HG02943 (cell line): ENCODE measurements at regions not wholly inside any gene's neighbourhood (a gene's known extent, or its start where the extent isn't known, plus 50 kb on each side); places are given as distances from the start of the nearest gene placed in this dataset.

ENCODE experiments used
- ATAC-seq: cut with Tn5 transposase; IDR thresholded peaks from one replicate; pipeline ENCODE4 v1.9.1; 2021; ENCODE audit warnings: mild to moderate bottlenecking, low read depth, moderate library complexity; ENCODE audit not compliant: unreplicated experiment

GRCh38 chr9:109937861-109938453 is 158.0 kb downstream of the PALM2AKAP2 start:
- no peak for ATAC-seq

- ATAC-seq = no peak
Observed at GRCh38 chr9:109939698-109940342, 159.8 kb downstream of the PALM2AKAP2 start.

GRCh38 chr9:109940561-109940960 is 160.6 kb downstream of the PALM2AKAP2 start:
- ATAC-seq = no peak

DNA sequence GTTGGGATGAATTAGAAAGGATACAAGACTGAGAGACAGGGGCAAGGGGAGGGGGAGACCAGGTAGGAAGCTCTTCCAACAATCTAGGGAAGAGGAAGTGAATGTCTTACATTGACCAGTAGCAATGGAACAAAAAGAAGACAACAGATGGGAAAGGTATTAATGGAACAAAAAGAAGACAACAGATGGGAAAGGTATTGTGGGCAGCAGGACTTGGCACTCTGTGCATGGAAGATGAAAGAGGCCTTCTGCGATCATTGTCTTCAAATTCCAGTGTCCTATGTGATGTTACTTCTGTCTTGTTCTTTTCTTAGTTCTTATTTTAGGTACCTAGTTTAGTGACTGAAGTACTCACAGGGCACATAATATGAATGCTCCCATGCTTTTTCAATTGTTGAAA is 161.8 kb downstream of the PALM2AKAP2 start:
- no peak for ATAC-seq

GRCh38 chr9:109945573-109945972 is 165.6 kb downstream of the PALM2AKAP2 start:
- ATAC-seq = no peak

GRCh38 chr9:109948453-109948852 is 168.5 kb downstream of the PALM2AKAP2 start:
- ATAC-seq = no peak

DNA sequence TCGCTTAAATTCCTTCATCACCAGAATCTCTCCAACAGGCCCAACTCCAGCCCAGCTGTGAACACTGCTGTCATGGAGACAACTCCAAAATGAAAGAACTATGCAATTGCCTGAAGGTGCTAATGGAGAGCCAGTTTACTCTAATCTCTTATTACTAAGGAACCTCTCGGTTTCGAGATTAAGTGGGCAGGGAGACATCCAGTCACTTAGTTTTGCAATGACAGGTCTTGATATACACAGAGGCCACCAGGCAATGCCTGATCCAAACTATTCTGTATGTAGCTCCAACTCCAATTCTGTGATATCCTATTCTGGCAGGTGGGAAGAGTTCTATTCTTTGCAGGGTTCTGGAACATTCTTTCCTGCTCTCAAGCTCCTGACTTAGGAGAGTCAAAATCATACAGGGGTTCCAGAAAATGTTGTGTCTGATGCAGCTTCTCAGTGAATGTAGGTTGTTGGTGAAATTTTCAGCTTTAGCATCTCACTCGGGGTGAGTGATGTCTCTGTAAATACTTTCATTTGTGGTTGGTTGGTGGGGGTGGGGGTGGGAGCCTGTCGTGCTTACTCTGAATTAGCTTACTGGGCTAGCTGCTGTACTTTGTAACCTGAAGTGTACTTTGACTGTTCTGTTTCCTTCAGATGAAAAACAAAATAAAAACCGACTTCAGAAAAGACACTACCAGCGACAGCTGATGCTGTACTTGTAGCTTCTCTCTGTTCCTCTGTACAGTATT is 170.9 kb downstream of the PALM2AKAP2 start:
- no peak for ATAC-seq

DNA sequence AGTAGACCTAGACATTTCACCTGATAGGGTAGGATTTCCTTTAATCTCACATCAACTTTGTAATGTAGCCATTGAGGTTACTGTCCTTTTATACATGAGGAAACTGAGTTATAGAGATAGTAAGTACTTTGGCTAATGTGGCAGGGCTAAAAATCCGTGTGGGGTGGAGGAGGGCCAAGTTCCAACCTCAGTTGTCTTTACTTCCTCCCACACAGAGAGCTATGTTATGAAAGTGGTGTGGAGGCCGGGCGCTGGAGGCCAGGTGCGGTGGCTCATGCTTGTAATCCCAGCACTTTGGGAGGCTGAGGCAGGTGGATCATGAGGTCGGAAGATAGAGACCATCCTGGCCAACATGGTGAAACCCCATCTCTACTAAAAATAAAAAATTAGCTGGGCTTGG is 173.3 kb downstream of the PALM2AKAP2 start:
- ATAC-seq = no peak

GRCh38 chr9:109953813-109954497 is 174.0 kb downstream of the PALM2AKAP2 start:
- no peak for ATAC-seq

- no peak for ATAC-seq
Observed at GRCh38 chr9:109956717-109957440, 176.9 kb downstream of the PALM2AKAP2 start.

DNA sequence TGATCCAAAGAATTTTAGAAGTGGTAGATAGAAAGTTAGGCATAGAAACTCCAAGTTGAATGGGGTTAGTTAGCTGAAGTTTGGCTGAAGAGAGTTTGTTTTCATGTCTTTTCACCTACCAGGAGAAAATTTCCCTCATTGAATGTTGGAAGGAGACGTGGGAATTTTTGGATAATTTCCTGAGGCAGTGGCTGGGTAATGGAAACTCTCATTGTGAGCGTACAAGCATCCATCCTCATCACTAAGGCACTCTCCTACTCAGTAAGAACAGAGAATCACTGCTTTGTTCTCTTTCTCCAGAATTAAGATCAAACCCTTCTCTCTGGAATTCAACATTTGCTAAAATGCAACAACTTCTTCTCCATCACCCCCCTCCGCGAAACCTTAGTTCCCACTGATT is 179.7 kb downstream of the PALM2AKAP2 start:
- ATAC-seq = no peak

DNA sequence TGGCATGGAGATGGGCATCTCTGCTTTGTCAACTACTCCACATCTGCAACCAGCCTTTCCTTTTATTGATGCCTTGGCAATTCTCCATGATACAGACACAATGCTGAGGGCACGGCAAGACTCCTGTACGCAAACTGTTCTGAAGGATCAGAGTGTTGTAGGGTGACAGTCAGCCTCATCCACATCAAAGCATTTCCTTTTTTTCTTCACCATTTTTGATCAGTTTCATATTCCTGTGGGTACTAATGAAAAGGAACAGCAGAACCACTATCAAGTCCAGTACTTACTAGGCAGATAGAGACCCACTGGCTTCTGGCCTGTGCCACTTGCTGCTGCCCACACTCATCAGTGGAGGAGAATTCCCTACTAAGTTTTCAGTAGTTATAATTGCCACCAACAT is 181.6 kb downstream of the PALM2AKAP2 start:
- ATAC-seq = no peak

DNA sequence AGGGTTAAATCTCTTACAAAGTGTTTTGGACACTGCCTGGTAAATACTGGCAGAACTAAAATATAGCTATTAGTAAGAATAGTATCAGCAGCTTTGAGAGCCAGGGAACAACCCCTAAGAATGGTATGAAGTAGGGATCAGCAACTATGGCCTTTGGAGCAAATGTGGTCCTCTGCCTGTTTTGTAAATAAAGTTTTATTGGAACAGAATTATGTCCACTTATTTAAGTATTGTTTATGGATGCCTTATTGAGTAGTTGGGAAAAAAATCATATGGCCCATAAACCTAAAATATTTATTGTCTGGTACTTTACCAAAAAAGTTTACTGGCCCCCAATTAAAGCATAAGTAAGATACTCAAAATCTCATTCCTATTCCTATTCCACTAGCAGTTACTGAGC is 182.2 kb downstream of the PALM2AKAP2 start:
- no peak for ATAC-seq

GRCh38 chr9:109963079-109963478 is 183.1 kb downstream of the PALM2AKAP2 start:
- no peak for ATAC-seq

- ATAC-seq = no peak
Observed at GRCh38 chr9:109966643-109967368, 186.8 kb downstream of the PALM2AKAP2 start.

DNA sequence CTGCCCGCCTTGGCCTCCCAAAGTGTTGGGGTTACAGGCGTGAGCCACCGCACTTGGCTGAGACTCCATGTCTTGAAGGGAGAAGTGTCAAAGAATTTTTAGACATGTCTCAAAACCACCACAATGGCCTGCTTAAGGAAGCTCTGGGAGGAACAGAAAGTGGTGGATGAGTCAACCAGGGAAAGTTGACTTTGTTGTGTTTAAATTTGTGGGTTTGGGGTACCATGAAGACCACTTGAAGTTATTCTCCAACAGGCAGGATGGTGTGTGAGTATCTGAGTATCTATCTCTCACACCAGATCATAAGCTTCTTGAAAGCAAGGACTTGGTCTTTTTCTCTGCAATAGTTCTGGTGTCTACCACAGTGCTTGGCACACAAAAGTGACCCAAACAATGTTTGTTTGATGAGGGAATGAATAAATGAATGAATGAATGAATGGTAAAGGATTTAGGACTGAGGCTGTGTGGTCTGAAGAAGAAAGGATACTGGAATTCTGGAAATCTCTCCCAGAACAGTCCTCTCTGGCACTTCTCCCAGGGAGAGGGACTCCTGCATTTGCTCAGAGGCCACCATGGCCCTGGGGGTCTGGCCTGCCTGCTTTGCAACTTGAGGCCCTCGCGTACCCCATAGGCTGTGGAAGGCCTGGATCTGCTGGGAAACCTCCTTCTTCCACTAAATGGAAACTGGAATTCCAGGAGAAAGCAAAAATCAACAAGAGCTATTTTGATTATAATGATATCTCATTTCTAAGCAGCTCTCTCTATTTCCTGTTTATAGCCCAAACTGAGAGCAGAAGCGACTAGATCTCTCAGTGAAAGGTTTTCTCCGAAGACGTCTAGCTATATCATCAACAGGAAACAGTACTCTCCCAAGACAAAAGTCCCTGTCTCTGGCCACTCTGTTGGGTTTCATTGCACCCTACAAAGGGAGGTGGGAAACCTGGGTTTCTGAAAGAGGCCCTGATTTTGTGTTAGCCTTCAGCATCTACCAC is 187.9 kb downstream of the PALM2AKAP2 start:
- no peak for ATAC-seq

GRCh38 chr9:109969011-109969410 is 189.0 kb downstream of the PALM2AKAP2 start:
- ATAC-seq = no peak

DNA sequence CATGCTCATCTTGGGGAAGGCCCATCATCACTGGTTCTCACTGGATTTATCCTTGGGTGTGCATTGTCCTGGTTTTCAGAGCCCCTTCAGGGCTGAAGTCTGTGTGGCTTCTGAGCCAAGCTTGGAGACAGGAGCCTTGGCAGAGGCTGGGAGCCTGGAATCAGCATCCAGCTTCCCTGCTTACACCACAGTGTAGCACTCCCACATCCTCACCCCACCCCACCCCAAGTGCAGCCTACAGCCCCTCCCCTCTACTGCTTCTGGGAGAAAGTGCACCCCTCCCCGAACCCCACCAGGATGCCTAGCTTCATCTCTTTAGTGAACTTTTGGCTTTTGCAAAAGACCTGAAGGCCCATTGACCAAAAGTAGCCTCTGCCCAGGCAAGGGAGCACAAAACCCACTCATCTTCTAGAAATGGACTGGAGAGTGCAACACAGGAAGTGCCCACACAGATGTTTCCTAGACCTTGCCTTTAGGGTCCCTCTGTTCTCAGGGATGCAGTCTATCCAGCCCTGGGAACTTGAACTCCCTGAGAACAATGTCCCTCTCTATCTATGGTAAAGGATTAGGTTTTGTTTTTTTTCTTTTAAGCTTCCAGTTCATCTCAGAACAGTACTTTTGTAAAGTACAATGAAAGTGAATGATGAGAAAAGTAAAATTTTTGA is 189.7 kb downstream of the PALM2AKAP2 start:
- no peak for ATAC-seq
